Panc1 (cell line): ENCODE measurements at regions not wholly inside any gene's neighbourhood (a gene's known extent, or its start where the extent isn't known, plus 50 kb on each side); places are given as distances from the start of the nearest gene placed in this dataset.

Source experiments
- ATAC-seq: fragments of 200-7000 bp; cut with Tn5 transposase; 2 replicates; pipeline ENCODE4 v1.9.1; 2020; ENCODE audit warnings: mild to moderate bottlenecking, moderate library complexity
- BruUV-seq: library from RNA; stranded (reverse); fragments of 400-500 nt; replicated peaks from 2 replicates; lab custom pipeline; 2021; lab: Mats Ljungman, UMichigan
- CTCF ChIA-PET: fragments of 300-600 bp; sonication (Branson Sonifier 250); formaldehyde crosslinking; loops from one replicate; lab custom pipeline; 2022; ENCODE audit warnings: antibody characterized with exemption; lab: Charles Lee
- POLR2A ChIA-PET: fragments of 300-600 bp; sonication (Branson Sonifier 250); formaldehyde crosslinking; loops from one replicate; lab custom pipeline; 2022; ENCODE audit warnings: antibody characterized with exemption; lab: Charles Lee
- DNase-seq: peaks from one replicate; pipeline ENCODE4 v3.0.0-alpha.2; 2010; ENCODE audit warnings: low read depth, low spot score
- H3K27ac ChIP-seq: 2 replicates; pipeline ENCODE4 v1.5.1; 2011; ENCODE audit warnings: mild to moderate bottlenecking, low read length, inconsistent platforms
- H3K27me3 ChIP-seq: fragments of 200-500 bp; sonication (Bioruptor generic); 2 replicates; pipeline ENCODE4 v1.6.0; 2014; ENCODE audit warnings: low read length, inconsistent platforms; ENCODE audit not compliant: control insufficient read depth, insufficient read depth
- H3K36me3 ChIP-seq: fragments of 200-500 bp; sonication (Bioruptor generic); 2 replicates; pipeline ENCODE4 v1.5.1; 2014; ENCODE audit warnings: inconsistent platforms, mild to moderate bottlenecking, low read length, moderate library complexity; ENCODE audit not compliant: control insufficient read depth, insufficient read depth
- H3K4me1 ChIP-seq: 2 replicates; pipeline ENCODE4 v1.5.1; 2011; ENCODE audit warnings: inconsistent platforms, mild to moderate bottlenecking, low read length, moderate library complexity; ENCODE audit not compliant: control insufficient read depth, insufficient read depth
- H3K4me3 ChIP-seq, 2 experiments: 2 replicates each; pipeline ENCODE4 v1.5.1; 2011 to 2012; ENCODE audit warnings: low read depth in 2 of 2, low read length in 2 of 2, mild to moderate bottlenecking in 2 of 2, inconsistent platforms in 1 of 2, moderate library complexity in 1 of 2
- H3K9me3 ChIP-seq: fragments of 200-500 bp; sonication (Bioruptor generic); 2 replicates; pipeline ENCODE4 v1.5.1; 2014; ENCODE audit warnings: low read depth, mild to moderate bottlenecking, inconsistent platforms, low read length, moderate library complexity; ENCODE audit not compliant: control insufficient read depth, insufficient read depth
- CTCF ChIP-seq: fragments of 450-650 bp; IDR thresholded peaks from 2 replicates; pipeline ENCODE4 v1.5.1; 2017; ENCODE audit warnings: mild to moderate bottlenecking
- POLR2AphosphoS5 ChIP-seq: IDR thresholded peaks from 2 replicates; pipeline ENCODE4 v1.6.1; 2012; ENCODE audit warnings: mild to moderate bottlenecking, low read depth, low read length, moderate library complexity
- REST ChIP-seq, 2 experiments: IDR thresholded peaks; 2 replicates each; pipeline ENCODE4 v1.6.1; 2011 to 2012; ENCODE audit warnings: low read depth in 2 of 2, control low read depth in 1 of 2, low read length in 1 of 2, mild to moderate bottlenecking in 1 of 2, moderate library complexity in 1 of 2; ENCODE audit not compliant: insufficient read depth in 1 of 2
- SIN3A ChIP-seq: IDR thresholded peaks from 2 replicates; pipeline ENCODE4 v1.6.1; 2012; ENCODE audit warnings: low read depth, mild to moderate bottlenecking, low read length, moderate library complexity, borderline replicate concordance; ENCODE audit not compliant: insufficient read depth
- TCF7L2 ChIP-seq: IDR thresholded peaks from 2 replicates; pipeline ENCODE4 v1.6.1; 2011; ENCODE audit warnings: mild to moderate bottlenecking, low read depth, low read length, inconsistent platforms
- in situ Hi-C: cut with HindIII; loops from 2 replicates; pipeline ENCODE4 v1.10.0; 2016; ENCODE audit warnings: low sequenced_read_pairs, low pct_unique_long_range_greater_than_20kb
- intact Hi-C: fragments of 100-400 bp; cut with micrococcal nuclease; formaldehyde crosslinking; loops from one replicate; pipeline ENCODE4 v1.10.0; 2022; ENCODE audit not compliant: unreplicated experiment

GRCh38 chr1:204802401-204803175 lies 68.1 kb upstream of the NFASC start:
- POLR2A ChIA-PET = no interaction called here
- intact Hi-C loops = loop anchor here (10.0 kb wide), 1 partner anchor 262 kb away; no protein-coding TSS in a partner anchor

GRCh38 chr1:204803607-204804006 lies 67.1 kb upstream of the NFASC start:
- POLR2A ChIA-PET = no interaction called here
- CTCF ChIA-PET = interaction anchor here (0.5 to 1.0 kb wide), 2 partner anchors 203 to 263 kb away, joined by 4 read pairs; no protein-coding TSS in a partner anchor
- peaks cover 10% of the 10 kb centered on the region for H3K27me3 ChIP-seq
- H3K4me1 ChIP-seq = 0 out of 2 replicates have a peak, but pooled peaks cover 3% of the 10 kb centered on the region
- DNase-seq = no peak
- no peaks in the 10 kb centered on the region for H3K36me3 ChIP-seq
- H3K9me3 ChIP-seq = no peaks in the 10 kb centered on the region
- TF ChIP-seq REST (IDR thresholded peaks at IDR 0.05; ENCODE audit: insufficient read depth in 1 of 2, low read depth in 2 of 2, low read length in 1 of 2) = peak in 1 of 2 experiments; percentile 66; a peak in 2 of 4 replicates
- TF ChIP-seq SIN3A = no peak
- in situ Hi-C loops (no loop called here), intact Hi-C loops (loop anchor here (10.0 kb wide), 1 partner anchor 261 kb away; no protein-coding TSS in a partner anchor)
- H3K27ac ChIP-seq = no peak overlapping the region
- no TSS peak for BruUV-seq
- no peak overlapping the region for H3K4me3 ChIP-seq
- ATAC-seq = no peak

More at GRCh38 chr1:204802401-204803175, 68.1 kb upstream of the NFASC start:
- H3K36me3 ChIP-seq = no peaks in the 10 kb centered on the region
- H3K27me3 ChIP-seq = peaks cover 10% of the 10 kb centered on the region
- no peak overlapping the region for H3K4me3 ChIP-seq
- in situ Hi-C loops = no loop called here
- DNase-seq (no peak), ATAC-seq (no peak)
- no peaks in the 10 kb centered on the region for H3K9me3 ChIP-seq
- H3K27ac ChIP-seq = no peak overlapping the region
- BruUV-seq = no TSS peak
- TF ChIP-seq TCF7L2 (no peak), POLR2AphosphoS5 (no peak), REST (IDR thresholded peaks at IDR 0.05; ENCODE audit: insufficient read depth in 1 of 2, low read depth in 2 of 2, low read length in 1 of 2) (no peak), CTCF (no peak), SIN3A (no peak)
- CTCF ChIA-PET = interaction anchor here (0.7 kb wide), 1 partner anchor 239 kb away, joined by 3 read pairs; no protein-coding TSS in a partner anchor
- H3K4me1 ChIP-seq = 0 out of 2 replicates have a peak, but pooled peaks cover 3% of the 10 kb centered on the region
